Fibroblast of villous mesenchyme (primary cell): ENCODE measurements at regions not wholly inside any gene's neighbourhood (a gene's known extent, or its start where the extent isn't known, plus 50 kb on each side); places are given as distances from the start of the nearest gene placed in this dataset.

Experiments used
- DNase-seq: peaks from one replicate; pipeline ENCODE4 v3.0.0-alpha.2; 2010; ENCODE audit warnings: low read depth
- H3K4me3 ChIP-seq: 2 replicates; pipeline ENCODE4 v1.5.1; 2011; ENCODE audit warnings: low read depth, mild to moderate bottlenecking, low read length
- TF ChIP-seq, protein P1 (sequence below): IDR thresholded peaks from 2 replicates; pipeline ENCODE4 v1.5.1; 2012; ENCODE audit warnings: low read depth, mild to moderate bottlenecking, low read length; ENCODE audit not compliant: insufficient read depth

DNA sequence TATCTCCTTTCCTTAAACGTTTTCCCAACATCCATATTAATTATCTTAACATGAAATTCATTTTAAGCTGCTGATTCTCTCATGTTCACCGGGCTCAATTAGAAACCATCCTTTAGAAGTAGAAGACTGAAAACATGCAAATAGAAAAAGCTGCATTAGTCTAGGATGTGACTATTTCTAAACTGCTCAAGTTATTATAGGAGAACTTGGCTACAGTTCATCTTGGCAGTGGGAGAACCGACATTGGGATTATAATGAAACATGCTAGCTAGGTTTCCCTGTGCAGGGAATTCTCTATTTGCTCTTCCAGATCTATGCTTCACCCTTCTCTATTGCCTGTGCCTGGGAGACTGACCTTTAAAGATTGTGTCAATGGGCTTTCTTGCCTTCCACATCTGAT lies 151.0 kb upstream of the PPARGC1A start:
- TF ChIP-seq, protein P1, sequence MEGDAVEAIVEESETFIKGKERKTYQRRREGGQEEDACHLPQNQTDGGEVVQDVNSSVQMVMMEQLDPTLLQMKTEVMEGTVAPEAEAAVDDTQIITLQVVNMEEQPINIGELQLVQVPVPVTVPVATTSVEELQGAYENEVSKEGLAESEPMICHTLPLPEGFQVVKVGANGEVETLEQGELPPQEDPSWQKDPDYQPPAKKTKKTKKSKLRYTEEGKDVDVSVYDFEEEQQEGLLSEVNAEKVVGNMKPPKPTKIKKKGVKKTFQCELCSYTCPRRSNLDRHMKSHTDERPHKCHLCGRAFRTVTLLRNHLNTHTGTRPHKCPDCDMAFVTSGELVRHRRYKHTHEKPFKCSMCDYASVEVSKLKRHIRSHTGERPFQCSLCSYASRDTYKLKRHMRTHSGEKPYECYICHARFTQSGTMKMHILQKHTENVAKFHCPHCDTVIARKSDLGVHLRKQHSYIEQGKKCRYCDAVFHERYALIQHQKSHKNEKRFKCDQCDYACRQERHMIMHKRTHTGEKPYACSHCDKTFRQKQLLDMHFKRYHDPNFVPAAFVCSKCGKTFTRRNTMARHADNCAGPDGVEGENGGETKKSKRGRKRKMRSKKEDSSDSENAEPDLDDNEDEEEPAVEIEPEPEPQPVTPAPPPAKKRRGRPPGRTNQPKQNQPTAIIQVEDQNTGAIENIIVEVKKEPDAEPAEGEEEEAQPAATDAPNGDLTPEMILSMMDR, result no peak
- H3K4me3 ChIP-seq, result no peak overlapping the region
- DNase-seq, result no peak

DNA sequence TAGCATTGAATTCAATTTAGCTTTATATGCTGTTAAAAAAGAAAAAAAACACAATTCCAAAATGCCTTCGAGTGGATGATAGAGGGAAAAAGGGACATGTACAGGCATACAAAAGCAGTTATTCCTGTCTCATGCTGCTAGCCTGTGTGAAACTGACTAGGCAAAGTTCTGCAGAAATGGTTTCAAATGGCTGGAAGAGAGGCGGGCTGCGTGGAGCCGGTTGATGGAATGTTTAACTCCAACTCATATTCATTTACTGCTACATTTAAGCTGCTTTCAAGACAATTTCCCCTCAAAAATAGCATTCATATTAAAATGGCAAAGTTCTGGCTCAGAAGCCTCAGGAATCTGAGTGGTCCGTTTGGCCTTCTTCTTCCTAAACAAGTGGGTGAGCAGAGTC lies 143.8 kb upstream of the PPARGC1A start:
- no peak for DNase-seq
- TF ChIP-seq, protein P1, result no peak
- H3K4me3 ChIP-seq, result no peak overlapping the region

DNA sequence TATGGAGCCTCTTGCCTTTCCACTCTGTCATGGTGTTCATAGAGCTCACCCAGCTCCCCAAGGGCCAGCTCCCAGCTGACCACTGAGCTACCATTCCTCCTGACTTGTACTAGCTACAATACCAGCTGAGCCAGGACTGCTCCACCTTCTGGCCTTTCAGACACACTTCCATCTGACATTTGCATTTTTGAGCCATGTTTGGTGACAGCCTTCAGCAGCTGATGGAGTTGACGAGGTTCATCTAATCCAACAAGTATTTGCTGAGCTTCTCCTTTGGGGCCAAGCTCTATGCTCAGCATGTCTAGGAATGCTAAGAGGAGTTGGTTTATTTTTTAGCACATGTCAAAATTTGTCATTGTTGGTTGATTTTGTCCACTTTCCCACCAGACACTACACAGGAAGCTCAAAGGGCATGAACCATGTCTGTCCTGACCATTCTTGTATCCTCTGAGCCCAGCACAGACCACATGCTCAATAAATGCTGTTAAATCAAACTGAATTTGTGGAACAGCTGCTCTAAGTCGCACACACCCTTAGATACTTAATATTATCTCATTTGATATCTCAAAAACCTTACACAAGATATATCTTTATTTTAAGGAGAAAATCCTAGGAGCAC lies 142.6 kb upstream of the PPARGC1A start:
- no peak overlapping the region for H3K4me3 ChIP-seq
- TF ChIP-seq, protein P1, result peak; percentile 41

DNA sequence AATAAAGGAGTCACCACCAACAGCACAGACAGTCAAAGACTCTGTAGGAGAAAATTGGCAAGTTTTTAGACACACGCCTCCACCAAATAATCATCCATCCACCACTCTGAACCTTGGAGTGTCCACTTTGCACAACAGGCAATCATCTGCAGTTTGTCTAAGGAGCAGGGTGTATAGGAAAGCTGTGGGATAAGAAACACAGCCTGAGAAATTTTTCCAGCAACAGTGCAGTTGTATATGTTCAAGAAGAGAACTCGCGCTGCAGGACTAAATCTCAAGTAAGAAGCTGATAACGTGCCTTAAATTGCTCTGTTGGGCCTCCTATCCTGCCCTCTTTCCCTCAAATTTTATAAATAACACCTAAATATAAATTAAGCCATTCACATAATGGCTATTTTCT lies 136.7 kb upstream of the PPARGC1A start:
- TF ChIP-seq, protein P1, result no peak
- H3K4me3 ChIP-seq, result no peak overlapping the region
- no peak for DNase-seq

More for the DNA sequence above, 142.6 kb upstream of the PPARGC1A start:
- peak; percentile 21 for DNase-seq

DNA sequence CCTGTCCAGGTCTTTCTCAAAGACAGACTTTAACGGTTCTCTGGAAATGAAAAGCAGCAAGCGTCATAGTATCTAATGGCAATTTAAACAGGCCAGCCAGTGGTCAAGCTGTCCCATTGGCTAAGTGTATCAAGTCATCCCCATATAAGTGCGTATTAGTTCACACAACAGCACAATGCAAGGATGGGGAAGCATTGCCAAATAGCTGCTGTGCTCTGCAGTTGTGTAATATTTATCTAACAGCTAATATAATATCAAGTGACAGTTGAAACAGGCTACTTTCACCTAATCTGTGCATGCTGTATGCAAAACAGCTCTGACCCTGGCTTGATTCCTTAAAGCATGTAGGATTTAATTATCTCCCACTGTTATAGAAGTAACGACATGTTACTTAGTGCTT lies 134.8 kb upstream of the PPARGC1A start:
- TF ChIP-seq, protein P1, result no peak
- DNase-seq, result peak; percentile 76
- H3K4me3 ChIP-seq, result no peak overlapping the region

DNA sequence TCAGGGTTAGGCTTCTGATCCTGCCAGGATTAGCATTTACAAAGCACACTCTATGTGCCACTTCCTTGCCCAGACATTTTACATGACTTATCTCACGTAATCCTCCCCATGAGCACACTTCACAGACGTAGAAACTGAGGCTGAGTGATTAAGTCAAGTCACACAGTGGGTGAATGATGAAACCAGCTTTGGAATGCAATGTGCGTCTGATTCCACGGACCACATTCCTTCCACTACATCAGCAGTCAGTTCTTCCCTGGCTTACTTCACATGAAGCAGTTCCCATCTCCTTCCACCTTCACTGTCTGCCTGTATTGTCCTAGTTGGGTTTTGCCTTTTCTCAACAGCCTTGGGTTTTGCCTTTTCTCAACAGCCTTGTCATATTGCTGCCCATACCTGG lies 134.3 kb upstream of the PPARGC1A start:
- DNase-seq, result peak; percentile 71
- no peak overlapping the region for H3K4me3 ChIP-seq
- TF ChIP-seq, protein P1, result no peak

DNA sequence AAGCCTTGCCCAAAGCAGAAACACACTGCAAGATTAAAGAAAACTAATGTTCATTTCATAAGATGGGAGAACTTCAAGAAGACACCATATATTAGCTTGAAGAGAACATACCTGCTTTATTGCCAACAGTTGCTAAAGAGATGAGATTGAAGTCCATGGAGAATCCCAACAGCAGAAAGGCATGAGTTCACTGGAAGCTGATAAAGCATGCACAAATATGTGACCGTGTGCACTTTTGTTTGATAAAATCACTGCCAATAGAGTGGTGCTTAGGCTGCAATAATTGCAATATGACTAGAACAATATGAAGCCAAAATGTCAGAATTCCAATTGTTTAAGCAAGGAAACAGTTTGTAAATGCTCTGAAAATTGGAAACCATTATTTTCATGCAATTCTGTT lies 125.9 kb upstream of the PPARGC1A start:
- DNase-seq, result no peak
- H3K4me3 ChIP-seq, result no peak overlapping the region
- TF ChIP-seq, protein P1, result no peak
